Activated naive CD8-positive, alpha-beta T cell treated with anti-CD3 and anti-CD28 coated beads, Interleukin-2, amount 50 U/mL, for 24 hours (primary cell): ENCODE measurements at regions not wholly inside any gene's neighbourhood (a gene's known extent, or its start where the extent isn't known, plus 50 kb on each side); places are given as distances from the start of the nearest gene placed in this dataset.

ENCODE experiments used
- ATAC-seq: fragments of 150-1000 bp; cut with Tn5 transposase; one replicate; pipeline ENCODE4 v1.10.0; 2021
- DNase-seq: peaks from one replicate; pipeline ENCODE4 v3.0.0; 2021
- H3K27ac Mint-ChIP-seq: one replicate; pipeline ENCODE4 v1.8.0; 2021; ENCODE audit warnings: mild to moderate bottlenecking, mixed read lengths
- H3K27me3 Mint-ChIP-seq: one replicate; pipeline ENCODE4 v1.8.0; 2021; ENCODE audit warnings: mixed read lengths
- H3K36me3 Mint-ChIP-seq: one replicate; pipeline ENCODE4 v1.8.0; 2021; ENCODE audit warnings: low read depth, mixed read lengths
- H3K4me1 Mint-ChIP-seq: one replicate; pipeline ENCODE4 v1.8.0; 2021; ENCODE audit warnings: mixed read lengths
- H3K4me3 Mint-ChIP-seq: one replicate; pipeline ENCODE4 v1.8.0; 2021; ENCODE audit warnings: mild to moderate bottlenecking, moderate library complexity, mixed read lengths
- H3K9me3 Mint-ChIP-seq: one replicate; pipeline ENCODE4 v1.8.0; 2021; ENCODE audit warnings: mixed read lengths

DNA sequence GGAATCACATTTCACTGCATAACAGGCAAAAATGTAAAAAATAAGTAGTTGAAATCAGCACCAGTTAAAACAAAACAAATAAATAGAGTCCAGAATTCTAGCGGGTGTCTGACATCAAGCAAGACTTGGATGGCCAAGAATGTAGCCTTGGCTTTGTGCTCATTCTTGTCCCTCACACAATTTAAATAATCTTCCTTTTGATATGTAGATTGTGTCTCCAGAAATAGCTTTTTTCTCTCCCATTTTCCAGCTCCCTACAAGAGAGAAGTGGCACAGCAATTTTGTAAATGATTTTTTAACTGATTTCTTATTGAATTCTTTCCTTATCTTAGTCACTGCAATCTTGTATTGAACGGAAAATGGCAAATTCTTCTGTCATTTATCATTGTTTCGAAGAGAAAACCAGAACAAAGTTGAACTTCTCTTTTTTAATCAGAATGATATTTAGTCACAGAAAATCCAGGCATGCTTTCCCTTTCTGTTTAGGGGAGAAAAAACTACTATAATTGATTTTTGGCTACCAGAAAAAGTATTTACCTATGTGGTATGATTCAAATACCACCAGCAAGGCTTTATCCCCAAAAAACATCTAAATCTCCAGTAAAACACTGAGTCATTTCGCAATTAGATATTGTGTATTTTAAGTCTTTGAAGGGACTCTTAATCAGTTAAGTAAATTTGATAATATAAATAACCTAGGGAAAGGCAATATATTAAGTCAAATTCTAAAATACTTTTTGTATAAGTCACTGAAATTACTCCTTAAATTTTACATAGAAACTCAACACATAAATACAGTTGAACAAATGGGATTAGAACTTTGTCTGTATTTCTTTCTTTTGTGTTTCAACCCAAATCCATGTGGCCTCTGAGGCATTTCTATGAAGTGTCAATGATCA is 481.7 kb downstream of the GBE1 start:
- ATAC-seq (no peak), DNase-seq (no peak)
- H3K27me3 Mint-ChIP-seq: no peaks in the 10 kb centered on the region
- H3K36me3 Mint-ChIP-seq: no peaks in the 10 kb centered on the region
- H3K9me3 Mint-ChIP-seq: no peaks in the 10 kb centered on the region
- no peaks in the 10 kb centered on the region for H3K4me1 Mint-ChIP-seq
- H3K27ac Mint-ChIP-seq: no peak overlapping the region
- H3K4me3 Mint-ChIP-seq: no peak overlapping the region

DNA sequence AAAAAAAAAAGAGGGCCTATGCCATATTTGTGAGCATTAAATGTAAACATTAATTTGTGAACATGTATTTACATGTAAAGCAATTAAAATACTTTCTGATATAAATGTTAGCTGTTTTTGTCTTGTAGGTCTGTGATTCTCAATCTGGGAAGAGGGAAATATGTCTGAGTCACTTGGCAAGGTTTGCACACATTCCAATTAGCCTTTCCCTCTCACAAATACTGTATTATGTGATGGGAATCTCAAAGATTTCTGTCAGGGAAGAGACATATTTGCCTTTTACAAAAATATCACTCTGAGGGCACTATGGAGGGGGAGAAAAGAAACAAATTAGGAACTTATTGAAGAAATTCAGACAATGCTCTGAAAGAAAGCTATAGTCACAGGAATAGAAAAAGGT is 483.6 kb downstream of the GBE1 start:
- H3K4me1 Mint-ChIP-seq: no peaks in the 10 kb centered on the region
- no peak for DNase-seq
- H3K27ac Mint-ChIP-seq: no peak overlapping the region
- H3K4me3 Mint-ChIP-seq: no peak overlapping the region
- no peaks in the 10 kb centered on the region for H3K36me3 Mint-ChIP-seq
- H3K9me3 Mint-ChIP-seq: no peaks in the 10 kb centered on the region
- H3K27me3 Mint-ChIP-seq: no peaks in the 10 kb centered on the region
- ATAC-seq: no peak

DNA sequence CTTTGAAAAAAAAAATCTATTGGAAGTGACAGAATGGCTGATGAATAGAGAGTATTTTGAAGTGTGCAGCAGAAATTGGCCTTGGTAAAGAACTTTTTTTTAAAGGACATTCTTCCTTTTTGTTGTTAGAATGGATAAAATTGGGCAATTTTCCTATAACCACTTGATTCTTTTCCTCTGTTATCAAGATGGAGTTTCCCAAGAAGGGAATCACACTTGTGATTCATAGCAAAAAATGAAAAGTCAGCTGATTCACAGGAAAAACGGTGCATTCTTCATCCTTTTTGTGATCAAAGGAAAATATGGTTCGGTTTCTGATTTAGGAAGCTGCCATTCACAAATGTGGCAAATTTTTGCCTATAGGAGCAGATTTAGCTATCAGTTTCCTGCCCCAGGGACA is 486.8 kb downstream of the GBE1 start:
- no peak for ATAC-seq
- H3K36me3 Mint-ChIP-seq: no peaks in the 10 kb centered on the region
- no peak overlapping the region for H3K4me3 Mint-ChIP-seq
- no peaks in the 10 kb centered on the region for H3K27me3 Mint-ChIP-seq
- H3K9me3 Mint-ChIP-seq: no peaks in the 10 kb centered on the region
- DNase-seq: no peak
- no peaks in the 10 kb centered on the region for H3K4me1 Mint-ChIP-seq
- no peak overlapping the region for H3K27ac Mint-ChIP-seq

DNA sequence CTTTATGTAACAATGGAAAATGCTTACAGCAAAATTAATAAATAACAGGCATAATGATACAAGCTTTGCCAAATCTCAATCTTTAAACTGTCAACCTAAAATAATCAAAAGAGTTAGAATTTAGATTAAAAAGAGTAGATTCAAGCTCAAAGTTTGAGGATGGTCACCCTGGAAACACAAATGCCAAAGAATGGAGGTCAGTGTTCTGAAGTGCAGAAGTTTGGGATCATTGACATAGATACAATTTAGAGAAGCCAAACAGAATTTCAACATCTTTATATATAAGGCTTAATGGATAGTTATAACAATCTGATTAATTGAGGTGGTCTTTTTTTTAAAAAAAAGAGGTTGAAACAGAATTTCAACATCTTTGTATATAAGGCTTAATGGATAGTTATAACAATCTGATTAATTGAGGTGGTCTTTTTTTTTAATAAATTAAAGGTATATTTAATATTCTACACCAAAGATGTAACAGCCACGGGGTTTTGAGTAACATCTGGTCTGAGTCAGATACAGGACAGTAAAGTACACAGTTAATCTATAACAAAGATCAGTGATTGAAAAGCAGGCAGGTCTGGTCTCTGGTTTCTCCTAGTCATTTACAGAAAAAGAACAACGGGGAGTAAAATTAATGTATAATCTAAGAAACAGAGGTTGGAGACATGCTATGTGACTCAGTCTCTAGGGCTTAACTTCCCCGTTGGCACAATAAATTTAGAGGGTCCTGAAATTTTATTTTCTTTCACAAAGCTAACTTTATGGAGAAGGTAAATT is 490.7 kb downstream of the GBE1 start:
- Mint-ChIP-seq H3K36me3 (no peaks in the 10 kb centered on the region), H3K9me3 (no peaks in the 10 kb centered on the region), H3K27me3 (no peaks in the 10 kb centered on the region), H3K4me3 (no peak overlapping the region), H3K4me1 (no peaks in the 10 kb centered on the region), H3K27ac (no peak overlapping the region)
- DNase-seq (no peak), ATAC-seq (no peak)

DNA sequence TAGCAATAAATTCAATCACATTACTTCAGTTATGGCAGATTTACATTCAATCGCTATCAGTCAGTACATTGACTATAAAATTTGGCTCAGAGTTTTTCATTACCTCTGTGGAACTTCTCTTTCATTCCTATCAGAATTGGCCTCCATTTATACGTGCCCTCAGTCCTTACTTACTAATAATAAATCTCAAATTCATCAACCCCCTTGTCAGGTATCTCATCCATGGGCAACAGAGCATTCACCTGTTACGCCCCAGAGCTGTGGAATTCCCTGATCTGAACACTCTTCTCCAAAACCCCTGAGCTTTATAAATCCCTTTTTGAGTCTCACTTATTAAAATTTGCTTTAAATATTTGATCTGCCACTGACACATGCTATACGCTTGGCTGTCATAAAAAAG is 492.9 kb downstream of the GBE1 start:
- H3K27me3 Mint-ChIP-seq: no peaks in the 10 kb centered on the region
- no peaks in the 10 kb centered on the region for H3K4me1 Mint-ChIP-seq
- H3K36me3 Mint-ChIP-seq: no peaks in the 10 kb centered on the region
- H3K4me3 Mint-ChIP-seq: no peak overlapping the region
- H3K9me3 Mint-ChIP-seq: peaks cover 4% of the 10 kb centered on the region
- H3K27ac Mint-ChIP-seq: no peak overlapping the region
- ATAC-seq (no peak), DNase-seq (no peak)

DNA sequence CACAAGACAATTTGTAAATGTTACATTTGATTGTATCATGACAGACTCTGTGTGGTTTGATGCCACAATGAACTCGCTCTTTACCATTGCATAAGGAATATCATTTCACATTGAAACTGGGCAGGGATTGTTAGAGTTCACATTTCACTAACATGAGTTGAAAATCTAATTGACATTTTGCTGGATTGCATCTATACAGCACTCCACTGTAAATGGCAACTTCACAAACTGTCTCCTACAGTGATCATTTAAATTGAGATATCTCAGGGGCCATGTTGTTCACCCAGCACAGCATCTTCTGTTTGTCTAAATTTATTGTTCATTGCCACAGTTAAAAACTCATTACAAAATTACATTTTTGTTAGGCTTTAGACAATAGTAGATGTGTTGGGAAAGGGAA is 499.4 kb downstream of the GBE1 start:
- ATAC-seq (no peak), DNase-seq (no peak)
- no peak overlapping the region for H3K27ac Mint-ChIP-seq
- H3K9me3 Mint-ChIP-seq: peaks cover 4% of the 10 kb centered on the region
- H3K4me1 Mint-ChIP-seq: no peaks in the 10 kb centered on the region
- H3K27me3 Mint-ChIP-seq: no peaks in the 10 kb centered on the region
- H3K36me3 Mint-ChIP-seq: no peaks in the 10 kb centered on the region
- no peak overlapping the region for H3K4me3 Mint-ChIP-seq

DNA sequence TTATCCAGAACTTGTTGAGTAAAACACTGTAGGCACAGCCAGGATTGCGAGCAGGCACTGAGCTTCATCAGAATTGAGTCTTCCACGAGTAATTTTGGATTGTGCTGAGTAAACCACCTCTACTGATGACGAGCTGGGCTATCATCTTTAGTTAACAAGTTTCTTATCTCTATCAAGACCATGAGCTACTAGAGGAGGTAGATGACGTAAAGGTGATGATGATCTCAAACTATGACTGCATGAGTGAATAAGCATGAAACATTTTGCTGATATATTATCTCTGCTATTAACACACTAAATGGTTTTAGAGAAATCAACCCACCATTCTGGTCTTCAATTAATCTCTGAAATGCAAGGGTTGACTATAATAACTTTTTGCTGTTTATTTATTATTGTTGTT is 506.0 kb downstream of the GBE1 start:
- Mint-ChIP-seq H3K36me3 (no peaks in the 10 kb centered on the region), H3K9me3 (peaks cover 6% of the 10 kb centered on the region), H3K4me1 (no peaks in the 10 kb centered on the region), H3K4me3 (no peak overlapping the region), H3K27me3 (no peaks in the 10 kb centered on the region), H3K27ac (no peak overlapping the region)
- no peak for ATAC-seq
- DNase-seq: no peak

DNA sequence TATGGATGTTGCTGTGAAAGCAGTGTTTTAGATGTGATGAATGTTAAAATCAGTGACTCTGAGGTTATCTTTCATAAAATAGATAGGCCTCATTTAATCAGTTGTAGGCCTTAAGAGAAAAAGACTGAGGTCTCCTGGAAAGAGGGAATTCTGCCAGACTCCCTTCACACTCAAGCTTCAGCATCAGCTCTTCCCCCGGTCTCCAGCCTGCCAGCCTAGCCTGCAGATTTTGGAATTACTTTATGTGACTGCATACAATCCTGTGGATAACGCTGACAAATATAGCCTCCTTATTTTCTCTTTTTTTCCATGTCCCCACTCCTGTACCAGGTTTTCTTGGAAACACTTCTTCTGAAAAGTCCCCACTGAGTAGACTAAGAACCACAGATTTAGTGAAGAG is 510.3 kb downstream of the GBE1 start:
- Mint-ChIP-seq H3K4me1 (no peaks in the 10 kb centered on the region), H3K36me3 (no peaks in the 10 kb centered on the region), H3K9me3 (peaks cover 6% of the 10 kb centered on the region), H3K4me3 (no peak overlapping the region), H3K27me3 (no peaks in the 10 kb centered on the region), H3K27ac (no peak overlapping the region)
- ATAC-seq: no peak
- no peak for DNase-seq

DNA sequence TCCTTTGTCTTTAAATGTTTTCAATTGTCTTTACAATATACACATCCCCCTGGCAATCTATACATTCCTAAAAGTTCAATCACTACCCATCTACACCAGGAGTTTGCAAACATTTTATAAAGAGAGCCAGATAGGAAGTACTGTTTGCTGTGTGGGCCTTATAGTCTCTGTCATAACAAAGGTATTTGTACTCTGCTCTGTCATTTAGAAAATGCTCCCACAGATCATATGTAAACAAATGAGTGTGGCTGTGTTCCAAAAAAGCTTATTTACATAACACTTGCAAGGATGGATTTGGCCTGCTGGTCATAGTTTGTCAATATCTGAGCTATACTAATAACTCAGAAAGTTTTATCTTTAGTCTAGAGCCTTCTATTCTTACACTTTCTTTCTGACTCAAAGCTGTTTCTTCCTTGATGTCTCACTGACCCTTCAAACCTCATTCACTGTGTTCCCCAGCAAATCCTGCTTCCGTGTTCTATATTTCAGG is 511.9 kb downstream of the GBE1 start:
- Mint-ChIP-seq H3K9me3 (peaks cover 6% of the 10 kb centered on the region), H3K27me3 (no peaks in the 10 kb centered on the region), H3K4me3 (no peak overlapping the region), H3K27ac (no peak overlapping the region), H3K4me1 (no peaks in the 10 kb centered on the region), H3K36me3 (no peaks in the 10 kb centered on the region)
- ATAC-seq (no peak), DNase-seq (no peak)

DNA sequence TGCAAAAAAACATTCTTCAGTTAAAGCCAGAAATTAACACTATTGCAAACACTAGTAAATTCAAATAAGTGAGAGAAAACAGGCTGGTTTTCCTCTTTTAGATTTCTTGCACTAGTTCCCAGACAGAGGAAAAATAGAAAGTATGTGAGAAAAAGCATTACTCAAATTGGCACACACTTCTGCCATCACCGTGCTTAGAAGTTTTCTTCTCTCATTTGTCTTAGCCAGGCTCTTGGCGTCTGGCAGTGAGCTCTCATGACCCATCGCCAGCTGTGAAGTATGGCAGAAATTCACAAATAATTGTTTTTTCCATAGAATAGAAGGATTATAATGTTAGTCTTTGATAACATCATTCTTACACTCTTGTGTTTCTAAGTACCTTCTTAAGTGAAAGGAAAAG is 515.9 kb downstream of the GBE1 start:
- Mint-ChIP-seq H3K27ac (no peak overlapping the region), H3K27me3 (no peaks in the 10 kb centered on the region), H3K36me3 (no peaks in the 10 kb centered on the region), H3K4me3 (no peak overlapping the region), H3K4me1 (no peaks in the 10 kb centered on the region), H3K9me3 (no peaks in the 10 kb centered on the region)
- no peak for DNase-seq
- no peak for ATAC-seq

DNA sequence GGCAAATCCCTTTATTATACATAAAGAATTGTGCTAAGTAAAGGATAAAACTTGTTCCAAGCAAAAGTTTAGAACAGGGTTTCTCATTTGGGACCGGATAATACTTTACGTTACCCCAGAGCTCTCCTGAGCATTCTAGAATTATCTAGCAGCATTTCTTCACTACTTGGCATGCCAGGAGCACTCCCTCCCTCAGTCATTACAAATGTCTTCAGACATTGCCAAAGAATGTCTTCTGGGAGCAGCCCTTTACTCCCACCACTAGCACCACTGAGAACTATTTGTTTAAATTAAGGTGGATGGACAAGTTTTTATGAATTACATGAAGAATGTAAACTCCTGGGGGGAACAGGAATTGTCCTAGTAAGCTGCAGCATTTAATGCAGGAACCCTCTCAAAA is 516.4 kb downstream of the GBE1 start:
- no peaks in the 10 kb centered on the region for H3K4me1 Mint-ChIP-seq
- H3K9me3 Mint-ChIP-seq: no peaks in the 10 kb centered on the region
- no peaks in the 10 kb centered on the region for H3K27me3 Mint-ChIP-seq
- DNase-seq (no peak), ATAC-seq (no peak)
- no peak overlapping the region for H3K27ac Mint-ChIP-seq
- no peak overlapping the region for H3K4me3 Mint-ChIP-seq
- H3K36me3 Mint-ChIP-seq: no peaks in the 10 kb centered on the region

DNA sequence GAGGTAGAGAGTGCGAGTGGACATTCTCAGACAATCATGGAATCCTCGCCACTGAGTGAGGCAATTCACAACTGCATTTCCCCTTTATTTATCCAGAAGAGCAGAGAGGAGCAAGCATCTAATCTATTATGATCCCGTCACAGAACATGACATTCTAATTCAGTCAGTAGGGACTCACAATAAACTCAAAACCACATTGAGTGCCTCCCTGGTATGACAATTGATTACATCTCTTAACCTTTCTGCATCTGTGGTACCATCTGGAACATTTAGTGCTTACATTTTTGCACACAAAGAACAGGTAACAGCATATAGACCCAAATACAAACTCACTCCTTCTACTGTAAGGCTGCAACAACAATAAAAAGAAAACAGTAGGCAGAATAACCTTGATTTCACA is 517.2 kb downstream of the GBE1 start:
- no peaks in the 10 kb centered on the region for H3K36me3 Mint-ChIP-seq
- ATAC-seq (no peak), DNase-seq (no peak)
- H3K4me1 Mint-ChIP-seq: no peaks in the 10 kb centered on the region
- H3K4me3 Mint-ChIP-seq: no peak overlapping the region
- H3K27me3 Mint-ChIP-seq: no peaks in the 10 kb centered on the region
- no peaks in the 10 kb centered on the region for H3K9me3 Mint-ChIP-seq
- no peak overlapping the region for H3K27ac Mint-ChIP-seq

DNA sequence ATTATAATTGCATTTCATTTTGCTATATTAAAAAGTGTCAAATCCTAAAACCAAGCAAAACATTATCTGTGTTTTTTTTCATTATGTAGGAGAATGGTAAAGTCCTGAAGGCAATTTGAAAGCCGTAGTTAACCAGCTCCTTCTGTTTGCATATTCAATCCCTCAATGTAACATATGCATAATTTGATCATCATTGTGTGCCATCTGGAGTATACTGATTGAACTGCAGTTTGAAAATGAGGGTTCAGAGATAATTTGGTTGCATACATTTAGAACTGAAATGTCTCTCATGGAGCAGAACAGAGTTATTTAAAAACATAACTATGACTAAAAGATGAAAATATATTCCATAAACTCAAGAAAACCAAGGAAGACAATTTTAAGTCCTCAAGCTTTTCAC is 518.6 kb downstream of the GBE1 start:
- Mint-ChIP-seq H3K4me1 (no peaks in the 10 kb centered on the region), H3K4me3 (no peak overlapping the region), H3K27ac (no peak overlapping the region), H3K9me3 (peaks cover 6% of the 10 kb centered on the region), H3K27me3 (no peaks in the 10 kb centered on the region), H3K36me3 (no peaks in the 10 kb centered on the region)
- no peak for ATAC-seq
- no peak for DNase-seq

DNA sequence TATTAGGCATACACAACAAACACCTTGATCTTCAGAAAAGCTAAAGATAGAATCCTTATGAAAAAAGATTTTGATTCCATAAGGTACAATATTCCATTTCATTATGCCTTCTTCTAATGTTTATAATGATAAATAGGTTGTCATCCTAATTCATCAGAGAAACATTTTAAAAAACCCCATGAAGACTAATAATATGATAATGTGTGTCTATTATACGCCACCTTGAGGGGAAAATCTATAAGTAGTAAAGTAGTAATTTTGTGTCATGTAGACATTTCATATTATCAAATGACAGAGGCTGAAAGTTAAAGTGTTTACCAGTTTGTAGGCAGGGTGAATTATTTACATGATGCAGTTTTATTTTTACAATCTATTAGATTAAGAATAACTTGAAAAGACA is 524.3 kb downstream of the GBE1 start:
- Mint-ChIP-seq H3K9me3 (peaks cover 13% of the 10 kb centered on the region), H3K4me3 (no peak overlapping the region), H3K36me3 (no peaks in the 10 kb centered on the region), H3K4me1 (no peaks in the 10 kb centered on the region), H3K27me3 (no peaks in the 10 kb centered on the region), H3K27ac (no peak overlapping the region)
- no peak for DNase-seq
- ATAC-seq: no peak

DNA sequence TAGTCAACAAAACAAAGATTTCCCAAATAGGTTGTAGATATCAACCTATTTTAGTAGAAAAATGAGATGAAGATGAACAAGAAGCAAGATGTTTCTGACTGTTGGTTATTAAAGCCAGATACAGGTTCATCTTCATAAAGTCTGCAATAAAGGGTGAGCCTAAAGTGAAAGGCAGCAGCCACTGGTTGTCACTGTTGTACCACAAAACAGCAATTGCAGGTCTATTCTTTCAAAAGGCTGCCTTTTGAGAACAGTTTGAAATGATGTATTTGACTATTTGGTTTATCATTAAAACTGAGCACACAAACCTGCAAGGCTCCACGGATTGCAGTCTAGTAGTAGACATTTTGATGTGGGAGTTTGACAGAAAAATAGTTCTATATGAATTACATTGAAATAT is 543.4 kb downstream of the GBE1 start:
- Mint-ChIP-seq H3K27ac (no peak overlapping the region), H3K4me3 (no peak overlapping the region), H3K27me3 (no peaks in the 10 kb centered on the region), H3K9me3 (peaks cover 4% of the 10 kb centered on the region), H3K36me3 (no peaks in the 10 kb centered on the region), H3K4me1 (no peaks in the 10 kb centered on the region)
- ATAC-seq: no peak
- no peak for DNase-seq
